GM21576 (cell line): ENCODE measurements at regions not wholly inside any gene's neighbourhood (a gene's known extent, or its start where the extent isn't known, plus 50 kb on each side); places are given as distances from the start of the nearest gene placed in this dataset.
"Not testable (repeated sequence)": the region's sequence is repeated elsewhere in the genome, so short reads cannot be mapped to it uniquely, and the experiment has no call there.

ENCODE experiments used
- ATAC-seq: cut with Tn5 transposase; IDR thresholded peaks from one replicate; pipeline ENCODE4 v1.9.1; 2021; ENCODE audit warnings: mild to moderate bottlenecking, moderate library complexity; ENCODE audit not compliant: unreplicated experiment

DNA sequence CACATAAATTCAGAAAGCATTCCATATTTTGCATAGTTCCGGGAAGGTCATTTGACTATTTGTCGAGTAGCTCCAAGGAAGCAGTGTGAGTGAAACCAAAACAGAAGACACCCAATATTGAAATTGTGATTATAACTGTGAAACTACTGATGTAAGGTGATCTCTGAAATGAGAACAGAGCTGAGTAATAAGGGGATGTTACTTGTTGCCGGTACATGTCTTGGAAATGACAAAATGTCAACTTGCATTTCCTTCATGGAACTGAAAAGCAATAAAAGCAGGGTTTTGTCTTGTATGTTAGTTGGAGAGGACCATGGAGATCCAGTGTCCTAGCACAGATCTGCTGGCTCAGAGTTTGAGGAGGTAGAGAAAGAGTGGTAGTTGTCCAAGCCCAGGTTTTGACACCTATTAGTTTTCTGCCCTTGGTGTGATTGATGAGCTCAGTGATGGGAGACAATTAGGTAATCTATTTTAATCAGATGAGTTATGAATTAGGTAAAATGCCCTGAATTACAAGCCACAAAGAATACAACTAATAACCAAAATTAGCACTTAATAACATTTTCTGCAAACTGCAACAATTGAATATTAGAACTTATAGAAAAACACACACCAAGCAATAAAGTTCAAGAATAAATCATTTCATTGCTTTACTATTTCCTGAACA lies 58.7 kb upstream of the ZNF519 start:
- peak; percentile 67 for ATAC-seq

- ATAC-seq: no peak
These were observed 57.6 kb upstream of the ZNF519 start for GRCh38 chr18:14189858-14190257.

DNA sequence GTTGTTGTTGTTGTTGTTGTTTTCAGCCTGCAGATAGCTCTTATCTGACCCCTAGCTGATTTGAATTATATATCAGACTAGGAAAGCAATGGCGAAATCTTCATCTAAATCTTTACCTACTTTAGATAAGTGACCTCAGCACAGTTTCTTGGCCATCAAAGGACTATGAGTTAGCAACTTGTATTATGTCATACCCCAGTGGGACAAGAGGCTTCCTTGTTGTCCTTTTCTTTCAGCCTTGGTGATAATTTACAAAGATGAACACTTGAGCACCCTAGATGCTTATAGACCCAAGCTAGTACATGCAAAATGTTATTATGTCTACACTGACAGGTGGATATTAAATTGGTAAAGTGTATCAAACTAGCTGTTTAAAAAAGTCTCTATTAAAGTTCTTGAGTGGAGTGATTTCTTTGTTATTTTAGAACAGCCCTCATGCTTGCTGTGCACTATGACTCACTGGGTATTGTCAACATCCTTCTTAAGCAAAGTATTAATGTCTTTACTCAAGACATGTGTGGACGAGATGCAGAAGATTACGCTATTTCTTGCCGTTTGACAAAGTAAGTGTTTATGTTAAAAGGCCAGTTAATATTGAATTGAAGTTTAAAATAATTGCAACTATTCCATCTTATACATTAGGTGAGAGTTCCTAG lies 56.6 kb upstream of the ZNF519 start:
- ATAC-seq: not testable (repeated sequence)
